ENCODE measurements at regions not wholly inside any gene's neighbourhood (a gene's known extent, or its start where the extent isn't known, plus 50 kb on each side); places are given as distances from the start of the nearest gene placed in this dataset.

- DNase-seq (ENCODE audit: low spot score in 2 of 2) = no peak
- Histone ChIP-seq H3K27ac (no peak overlapping the region), H3K4me3 (no peak overlapping the region), H3K36me3 (no peaks in the 10 kb centered on the region), H3K27me3 (no peaks in the 10 kb centered on the region), H3K4me1 (no peaks in the 10 kb centered on the region), H3K9me3 (no peaks in the 10 kb centered on the region)
- TF ChIP-seq POLR2AphosphoS5 (IDR thresholded peaks at IDR 0.05) (no peak), EP300 (IDR thresholded peaks at IDR 0.05) (no peak), POLR2A (IDR thresholded peaks at IDR 0.05) (no peak)
- TF ChIP-seq, protein P1, sequence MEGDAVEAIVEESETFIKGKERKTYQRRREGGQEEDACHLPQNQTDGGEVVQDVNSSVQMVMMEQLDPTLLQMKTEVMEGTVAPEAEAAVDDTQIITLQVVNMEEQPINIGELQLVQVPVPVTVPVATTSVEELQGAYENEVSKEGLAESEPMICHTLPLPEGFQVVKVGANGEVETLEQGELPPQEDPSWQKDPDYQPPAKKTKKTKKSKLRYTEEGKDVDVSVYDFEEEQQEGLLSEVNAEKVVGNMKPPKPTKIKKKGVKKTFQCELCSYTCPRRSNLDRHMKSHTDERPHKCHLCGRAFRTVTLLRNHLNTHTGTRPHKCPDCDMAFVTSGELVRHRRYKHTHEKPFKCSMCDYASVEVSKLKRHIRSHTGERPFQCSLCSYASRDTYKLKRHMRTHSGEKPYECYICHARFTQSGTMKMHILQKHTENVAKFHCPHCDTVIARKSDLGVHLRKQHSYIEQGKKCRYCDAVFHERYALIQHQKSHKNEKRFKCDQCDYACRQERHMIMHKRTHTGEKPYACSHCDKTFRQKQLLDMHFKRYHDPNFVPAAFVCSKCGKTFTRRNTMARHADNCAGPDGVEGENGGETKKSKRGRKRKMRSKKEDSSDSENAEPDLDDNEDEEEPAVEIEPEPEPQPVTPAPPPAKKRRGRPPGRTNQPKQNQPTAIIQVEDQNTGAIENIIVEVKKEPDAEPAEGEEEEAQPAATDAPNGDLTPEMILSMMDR (IDR thresholded peaks at IDR 0.05) = no peak
- 93% methylated on average over 4 of the region's 4 CpGs for WGBS
These were observed 125.0 kb upstream of the APC start for GRCh38 chr5:112612663-112613062.

DNA sequence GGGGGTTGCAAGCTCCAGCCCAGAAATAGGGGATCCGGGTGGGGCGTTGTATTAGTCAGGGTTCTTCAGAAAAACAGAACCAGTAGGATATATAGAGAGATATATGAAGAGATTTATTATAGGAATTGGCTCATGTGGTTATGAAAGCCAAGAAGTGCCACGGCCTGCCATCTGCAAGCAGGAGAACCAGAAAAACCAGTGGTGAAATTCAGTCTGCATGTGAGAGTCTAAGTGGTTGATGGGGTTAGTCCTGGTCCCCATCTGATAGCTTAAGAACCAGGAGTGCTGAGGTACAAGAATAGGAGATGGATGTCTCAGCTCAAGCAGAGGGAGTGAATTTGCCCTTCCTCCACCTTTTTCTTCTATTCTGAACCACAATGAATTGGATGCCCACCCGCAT, 123.4 kb upstream of the APC start:
- DNase-seq (ENCODE audit: low spot score in 2 of 2) = no peak
- H3K27me3 ChIP-seq = no peaks in the 10 kb centered on the region
- no peak overlapping the region for H3K4me3 ChIP-seq
- no peaks in the 10 kb centered on the region for H3K9me3 ChIP-seq
- H3K27ac ChIP-seq = no peak overlapping the region
- H3K4me1 ChIP-seq = no peaks in the 10 kb centered on the region
- TF ChIP-seq, protein P1 (IDR thresholded peaks at IDR 0.05) = no peak
- TF ChIP-seq POLR2AphosphoS5 (IDR thresholded peaks at IDR 0.05) = no peak
- no peak for TF ChIP-seq EP300 (IDR thresholded peaks at IDR 0.05)
- no peak for TF ChIP-seq POLR2A (IDR thresholded peaks at IDR 0.05)
- no peaks in the 10 kb centered on the region for H3K36me3 ChIP-seq
- 58% methylated on average over 4 of the region's 4 CpGs for WGBS

- no peaks in the 10 kb centered on the region for H3K4me1 ChIP-seq
- WGBS = 20% methylated on average over 1 of the region's 1 CpG
- no peaks in the 10 kb centered on the region for H3K36me3 ChIP-seq
- no peak overlapping the region for H3K4me3 ChIP-seq
- TF ChIP-seq, protein P1 (IDR thresholded peaks at IDR 0.05) = no peak
- TF ChIP-seq POLR2AphosphoS5 (IDR thresholded peaks at IDR 0.05) = no peak
- no peak for TF ChIP-seq EP300 (IDR thresholded peaks at IDR 0.05)
- no peak for TF ChIP-seq POLR2A (IDR thresholded peaks at IDR 0.05)
- H3K9me3 ChIP-seq = no peaks in the 10 kb centered on the region
- no peaks in the 10 kb centered on the region for H3K27me3 ChIP-seq
- H3K27ac ChIP-seq = no peak overlapping the region
- DNase-seq (ENCODE audit: low spot score in 2 of 2) = no peak
These were observed 122.7 kb upstream of the APC start for GRCh38 chr5:112614986-112615385.

DNA sequence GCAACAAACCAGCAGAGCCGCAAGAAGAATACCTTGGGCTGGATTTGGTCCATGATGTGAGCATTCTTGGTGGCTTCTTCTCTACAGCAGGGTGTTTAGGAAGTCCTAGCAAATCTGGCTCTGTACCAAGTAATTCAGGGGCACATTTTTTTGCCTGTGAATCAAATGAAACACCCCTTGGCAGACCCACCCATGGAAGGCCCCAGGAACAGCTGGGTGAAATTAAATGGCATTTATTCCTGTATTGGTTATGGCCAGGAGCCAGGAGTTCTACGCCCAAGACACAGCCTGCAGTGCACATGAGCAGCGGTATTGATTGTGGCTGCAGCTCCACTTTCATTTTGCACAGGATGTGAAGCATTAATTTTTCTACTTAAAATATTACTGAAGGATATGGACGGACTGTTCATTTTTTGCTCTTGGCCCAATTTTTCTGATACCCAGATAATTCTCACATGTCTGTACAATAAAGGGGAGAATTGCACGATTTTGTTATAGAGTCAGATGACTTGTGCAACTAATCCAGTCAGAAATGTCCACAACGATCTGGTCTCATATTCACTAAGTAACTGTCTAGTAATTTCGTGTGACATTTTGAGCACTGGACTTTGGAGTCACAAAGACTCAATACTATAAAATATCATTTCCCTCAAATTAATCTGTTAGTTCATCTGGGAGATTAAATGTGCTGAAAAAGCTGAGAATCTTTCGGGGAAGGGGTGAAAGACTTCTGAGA, 120.7 kb upstream of the APC start:
- Histone ChIP-seq H3K4me1 (no peaks in the 10 kb centered on the region), H3K4me3 (peak overlapping the region; percentile 19), H3K9me3 (no peaks in the 10 kb centered on the region), H3K27ac (no peak overlapping the region), H3K36me3 (no peaks in the 10 kb centered on the region), H3K27me3 (no peaks in the 10 kb centered on the region)
- no peak for TF ChIP-seq POLR2AphosphoS5 (IDR thresholded peaks at IDR 0.05)
- TF ChIP-seq, protein P1 (IDR thresholded peaks at IDR 0.05) = no peak
- no peak for TF ChIP-seq EP300 (IDR thresholded peaks at IDR 0.05)
- no peak for TF ChIP-seq POLR2A (IDR thresholded peaks at IDR 0.05)
- 43% methylated on average over 8 of the region's 8 CpGs for WGBS
- DNase-seq (ENCODE audit: low spot score in 2 of 2) = no peak

DNA sequence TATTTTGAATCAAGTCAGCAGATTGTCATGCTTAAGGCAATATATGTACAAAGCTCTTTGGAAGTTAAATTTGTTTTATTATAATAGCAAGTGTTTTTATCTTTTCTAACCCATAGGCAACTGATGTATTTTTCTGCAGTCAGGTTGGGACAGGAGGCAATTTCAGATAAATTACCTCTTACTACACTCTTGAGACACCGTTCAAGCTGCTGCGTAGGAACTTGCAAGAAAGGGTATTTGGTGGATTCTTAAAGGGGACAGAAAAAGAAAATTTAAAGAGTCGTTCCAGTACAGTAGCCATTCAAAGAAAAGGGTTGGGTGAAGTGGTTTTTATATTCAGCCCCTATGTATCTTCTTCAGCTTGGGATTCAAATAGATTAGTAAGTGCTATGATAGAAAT, 112.4 kb upstream of the APC start:
- no peak for DNase-seq (ENCODE audit: low spot score in 2 of 2)
- Histone ChIP-seq H3K4me1 (no peaks in the 10 kb centered on the region), H3K27me3 (no peaks in the 10 kb centered on the region), H3K36me3 (no peaks in the 10 kb centered on the region), H3K9me3 (no peaks in the 10 kb centered on the region), H3K4me3 (no peak overlapping the region), H3K27ac (no peak overlapping the region)
- 30% methylated on average over 3 of the region's 3 CpGs for WGBS
- TF ChIP-seq POLR2AphosphoS5 (IDR thresholded peaks at IDR 0.05) (no peak), EP300 (IDR thresholded peaks at IDR 0.05) (no peak), POLR2A (IDR thresholded peaks at IDR 0.05) (no peak)
- TF ChIP-seq, protein P1 (IDR thresholded peaks at IDR 0.05) = no peak

Data from suprapubic skin (tissue), 4 donors.